ENCODE measurements at regions not wholly inside any gene's neighbourhood (a gene's known extent, or its start where the extent isn't known, plus 50 kb on each side); places are given as distances from the start of the nearest gene placed in this dataset.

GRCh38 chr7:52271703-52272102, 763.7 kb upstream of the POM121L12 start:
- no peak overlapping the region for H3K4me3 ChIP-seq (ENCODE audit: low read depth, low read length)
- H3K4me1 ChIP-seq (ENCODE audit: insufficient read depth) = no peaks in the 10 kb centered on the region
- H3K27ac ChIP-seq (ENCODE audit: low read depth) = no peak overlapping the region
- H3K36me3 ChIP-seq (ENCODE audit: insufficient read depth) = no peaks in the 10 kb centered on the region
- DNase-seq (ENCODE audit: extremely low spot score) = no peak
- WGBS = 75% methylated on average over 3 of the region's 3 CpGs

GRCh38 chr7:52270301-52270700, 765.1 kb upstream of the POM121L12 start:
- 66% methylated on average over 3 of the region's 3 CpGs for WGBS
- no peak for DNase-seq (ENCODE audit: extremely low spot score)
- no peaks in the 10 kb centered on the region for H3K36me3 ChIP-seq (ENCODE audit: insufficient read depth)
- H3K27ac ChIP-seq (ENCODE audit: low read depth) = no peak overlapping the region
- no peak overlapping the region for H3K4me3 ChIP-seq (ENCODE audit: low read depth, low read length)
- H3K4me1 ChIP-seq (ENCODE audit: insufficient read depth) = no peaks in the 10 kb centered on the region

- no peak for DNase-seq (ENCODE audit: extremely low spot score)
- Histone ChIP-seq H3K27ac (ENCODE audit: low read depth) (no peak overlapping the region), H3K4me1 (ENCODE audit: insufficient read depth) (no peaks in the 10 kb centered on the region), H3K36me3 (ENCODE audit: insufficient read depth) (no peaks in the 10 kb centered on the region), H3K4me3 (ENCODE audit: low read depth, low read length) (no peak overlapping the region)
- WGBS = 56% methylated on average over 2 of the region's 2 CpGs
Measured at GRCh38 chr7:52269669-52270068, 765.8 kb upstream of the POM121L12 start.

- H3K4me1 ChIP-seq (ENCODE audit: insufficient read depth) = no peaks in the 10 kb centered on the region
- no peak overlapping the region for H3K4me3 ChIP-seq (ENCODE audit: low read depth, low read length)
- 89% methylated on average over 6 of the region's 6 CpGs for WGBS
- H3K27ac ChIP-seq (ENCODE audit: low read depth) = no peak overlapping the region
- no peaks in the 10 kb centered on the region for H3K36me3 ChIP-seq (ENCODE audit: insufficient read depth)
- DNase-seq (ENCODE audit: extremely low spot score) = no peak
Measured at GRCh38 chr7:52261057-52261456, 774.4 kb upstream of the POM121L12 start.

GRCh38 chr7:52260046-52260665, 775.3 kb upstream of the POM121L12 start:
- Histone ChIP-seq H3K27ac (ENCODE audit: low read depth) (no peak overlapping the region), H3K36me3 (ENCODE audit: insufficient read depth) (no peaks in the 10 kb centered on the region), H3K4me1 (ENCODE audit: insufficient read depth) (no peaks in the 10 kb centered on the region), H3K4me3 (ENCODE audit: low read depth, low read length) (no peak overlapping the region)
- 88% methylated on average over 6 of the region's 6 CpGs for WGBS
- no peak for DNase-seq (ENCODE audit: extremely low spot score)

- no peaks in the 10 kb centered on the region for H3K36me3 ChIP-seq (ENCODE audit: insufficient read depth)
- H3K4me1 ChIP-seq (ENCODE audit: insufficient read depth) = no peaks in the 10 kb centered on the region
- no peak overlapping the region for H3K27ac ChIP-seq (ENCODE audit: low read depth)
- DNase-seq (ENCODE audit: extremely low spot score) = no peak
- whole genome bisulfite sequencing = 38% methylated on average over 2 of the region's 2 CpGs
- H3K4me3 ChIP-seq (ENCODE audit: low read depth, low read length) = no peak overlapping the region
Measured at GRCh38 chr7:52257890-52258289, 777.5 kb upstream of the POM121L12 start.

- Histone ChIP-seq H3K36me3 (ENCODE audit: insufficient read depth) (no peaks in the 10 kb centered on the region), H3K4me1 (ENCODE audit: insufficient read depth) (no peaks in the 10 kb centered on the region), H3K4me3 (ENCODE audit: low read depth, low read length) (no peak overlapping the region), H3K27ac (ENCODE audit: low read depth) (no peak overlapping the region)
- no peak for DNase-seq (ENCODE audit: extremely low spot score)
- WGBS = 64% methylated on average over 4 of the region's 4 CpGs
Measured at GRCh38 chr7:52254396-52255010, 780.9 kb upstream of the POM121L12 start.

- Histone ChIP-seq H3K36me3 (ENCODE audit: insufficient read depth) (no peaks in the 10 kb centered on the region), H3K27ac (ENCODE audit: low read depth) (no peak overlapping the region), H3K4me3 (ENCODE audit: low read depth, low read length) (no peak overlapping the region), H3K4me1 (ENCODE audit: insufficient read depth) (no peaks in the 10 kb centered on the region)
- DNase-seq (ENCODE audit: extremely low spot score) = no peak
- WGBS = 79% methylated on average over 5 of the region's 5 CpGs
Measured at GRCh38 chr7:52253953-52254352, 781.5 kb upstream of the POM121L12 start.

- Histone ChIP-seq H3K36me3 (ENCODE audit: insufficient read depth) (no peaks in the 10 kb centered on the region), H3K27ac (ENCODE audit: low read depth) (no peak overlapping the region), H3K4me3 (ENCODE audit: low read depth, low read length) (no peak overlapping the region), H3K4me1 (ENCODE audit: insufficient read depth) (no peaks in the 10 kb centered on the region)
- no peak for DNase-seq (ENCODE audit: extremely low spot score)
- 65% methylated on average over 6 of the region's 6 CpGs for WGBS
Measured at GRCh38 chr7:52249741-52250140, 785.7 kb upstream of the POM121L12 start.

- H3K4me1 ChIP-seq (ENCODE audit: insufficient read depth) = no peaks in the 10 kb centered on the region
- DNase-seq (ENCODE audit: extremely low spot score) = no peak
- no peaks in the 10 kb centered on the region for H3K36me3 ChIP-seq (ENCODE audit: insufficient read depth)
- 91% methylated on average over 4 of the region's 4 CpGs for WGBS
- no peak overlapping the region for H3K27ac ChIP-seq (ENCODE audit: low read depth)
- no peak overlapping the region for H3K4me3 ChIP-seq (ENCODE audit: low read depth, low read length)
Measured at GRCh38 chr7:52247518-52247917, 787.9 kb upstream of the POM121L12 start.

- no peak overlapping the region for H3K27ac ChIP-seq (ENCODE audit: low read depth)
- 95% methylated on average over 3 of the region's 3 CpGs for WGBS
- H3K4me1 ChIP-seq (ENCODE audit: insufficient read depth) = no peaks in the 10 kb centered on the region
- no peak for DNase-seq (ENCODE audit: extremely low spot score)
- no peak overlapping the region for H3K4me3 ChIP-seq (ENCODE audit: low read depth, low read length)
- no peaks in the 10 kb centered on the region for H3K36me3 ChIP-seq (ENCODE audit: insufficient read depth)
Measured at GRCh38 chr7:52243685-52244084, 791.7 kb upstream of the POM121L12 start.

GRCh38 chr7:52233248-52233647, 802.2 kb upstream of the POM121L12 start:
- DNase-seq (ENCODE audit: extremely low spot score) = no peak
- Histone ChIP-seq H3K4me1 (ENCODE audit: insufficient read depth) (no peaks in the 10 kb centered on the region), H3K27ac (ENCODE audit: low read depth) (no peak overlapping the region), H3K4me3 (ENCODE audit: low read depth, low read length) (no peak overlapping the region), H3K36me3 (ENCODE audit: insufficient read depth) (no peaks in the 10 kb centered on the region)
- 76% methylated on average over 2 of the region's 2 CpGs for WGBS

GRCh38 chr7:52211930-52212329, 823.5 kb upstream of the POM121L12 start:
- WGBS = 92% methylated on average over 3 of the region's 3 CpGs
- Histone ChIP-seq H3K36me3 (ENCODE audit: insufficient read depth) (no peaks in the 10 kb centered on the region), H3K4me1 (ENCODE audit: insufficient read depth) (no peaks in the 10 kb centered on the region), H3K4me3 (ENCODE audit: low read depth, low read length) (no peak overlapping the region), H3K27ac (ENCODE audit: low read depth) (no peak overlapping the region)
- no peak for DNase-seq (ENCODE audit: extremely low spot score)

- Histone ChIP-seq H3K27ac (ENCODE audit: low read depth) (no peak overlapping the region), H3K4me3 (ENCODE audit: low read depth, low read length) (no peak overlapping the region), H3K4me1 (ENCODE audit: insufficient read depth) (no peaks in the 10 kb centered on the region), H3K36me3 (ENCODE audit: insufficient read depth) (no peaks in the 10 kb centered on the region)
- 15% methylated on average over 2 of the region's 2 CpGs for WGBS
- DNase-seq (ENCODE audit: extremely low spot score) = peak; percentile 35
Measured at GRCh38 chr7:52209614-52210013, 825.8 kb upstream of the POM121L12 start.

Data from urinary bladder (tissue), 3 donors.